H1 (cell line): ENCODE measurements at regions not wholly inside any gene's neighbourhood (a gene's known extent, or its start where the extent isn't known, plus 50 kb on each side); places are given as distances from the start of the nearest gene placed in this dataset.

Experiments used
- CTCF ChIA-PET: fragments of 300-600 bp; sonication (Branson Sonifier 250); formaldehyde crosslinking; loops from one replicate; lab custom pipeline; 2021; ENCODE audit not compliant: partially characterized antibody; lab: Charles Lee
- POLR2A ChIA-PET: fragments of 300-600 bp; sonication (Branson Sonifier 250); formaldehyde crosslinking; loops from one replicate; lab custom pipeline; 2021; ENCODE audit warnings: inconsistent platforms; ENCODE audit not compliant: partially characterized antibody; lab: Charles Lee
- DNase-seq, 2 experiments: peaks; one replicate each; pipeline versions ENCODE4 v3.0.0 to v3.0.0-alpha.2; 2010 to 2022; ENCODE audit warnings: low spot score in 2 of 2, low read depth in 1 of 2, mixed read lengths in 1 of 2
- FAIRE-seq: peaks from 2 replicates; lab custom pipeline; 2011; peaks lifted over from hg19 to GRCh38; lab: Jason Lieb, UNC
- H2AFZ ChIP-seq: 2 replicates; pipeline ENCODE4 v1.8.1; 2012; ENCODE audit warnings: low read length, inconsistent platforms
- H2AK5ac ChIP-seq: 2 replicates; pipeline ENCODE4 v1.6.1; 2013; ENCODE audit warnings: low read depth, low read length
- H2BK120ac ChIP-seq: replicated peaks from 2 replicates; pipeline ENCODE3; 2013; ENCODE audit warnings: low read depth, low read length, inconsistent platforms
- H2BK12ac ChIP-seq: 2 replicates; pipeline ENCODE4 v1.6.1; 2013; ENCODE audit warnings: low read depth, low read length
- H2BK15ac ChIP-seq: 2 replicates; pipeline ENCODE4 v1.6.1; 2013; ENCODE audit warnings: low read length
- H2BK20ac ChIP-seq: 2 replicates; pipeline ENCODE4 v1.6.1; 2013; ENCODE audit warnings: low read length
- H2BK5ac ChIP-seq: 2 replicates; pipeline ENCODE4 v1.6.1; 2013; ENCODE audit warnings: low read depth, low read length
- H3K14ac ChIP-seq: 2 replicates; pipeline ENCODE4 v1.6.1; 2013; ENCODE audit warnings: inconsistent platforms; ENCODE audit not compliant: insufficient read length
- H3K18ac ChIP-seq: 2 replicates; pipeline ENCODE4 v1.6.1; 2013; ENCODE audit warnings: low read length; ENCODE audit errors: extremely low read depth
- H3K23ac ChIP-seq: 2 replicates; pipeline ENCODE4 v1.6.1; 2013; ENCODE audit warnings: inconsistent platforms; ENCODE audit not compliant: insufficient read length
- H3K23me2 ChIP-seq: 2 replicates; pipeline ENCODE4 v1.6.1; 2013; ENCODE audit warnings: low read depth, low read length
- H3K27ac ChIP-seq: 2 replicates; pipeline ENCODE4 v1.6.1; 2011; ENCODE audit warnings: low read depth, low read length, inconsistent platforms
- H3K27me3 ChIP-seq, 4 experiments: replicated peaks in 1 of 4; 1 replicate in 1 of 4; 2 replicates in 3 of 4; pipeline versions ENCODE4 v1.6.1 to v1.8.1; 2011 to 2013; ENCODE audit warnings: low read length in 3 of 4, mild to moderate bottlenecking in 3 of 4, inconsistent platforms in 2 of 4, mixed read lengths in 2 of 4, moderate library complexity in 1 of 4; ENCODE audit not compliant: control insufficient read depth in 3 of 4, insufficient read depth in 3 of 4; ENCODE audit errors: extremely low read depth in 1 of 4
- H3K36me3 ChIP-seq, 4 experiments: 2 replicates each; pipeline versions ENCODE4 v1.6.1 to v1.8.1; 2011 to 2013; ENCODE audit warnings: mild to moderate bottlenecking in 4 of 4, low read length in 3 of 4, moderate library complexity in 2 of 4, control low read depth in 1 of 4, inconsistent platforms in 1 of 4; ENCODE audit not compliant: insufficient read depth in 4 of 4, control insufficient read depth in 2 of 4
- H3K4ac ChIP-seq: replicated peaks from 2 replicates; pipeline ENCODE3; 2013; ENCODE audit warnings: low read length, low read depth, mixed read lengths, inconsistent platforms; ENCODE audit not compliant: insufficient read length
- H3K4me1 ChIP-seq, 4 experiments: replicated peaks in 1 of 4; 1 replicate in 1 of 4; 2 replicates in 3 of 4; pipeline versions ENCODE4 v1.6.1 to v1.8.1; 2011 to 2013; ENCODE audit warnings: low read length in 3 of 4, inconsistent platforms in 2 of 4, mixed read lengths in 1 of 4; ENCODE audit not compliant: insufficient read depth in 4 of 4, control insufficient read depth in 3 of 4
- H3K4me2 ChIP-seq, 2 experiments: 2 replicates each; pipeline versions ENCODE4 v1.6.1 to v1.8.1; 2011 to 2013; ENCODE audit warnings: low read depth in 2 of 2, low read length in 2 of 2, control low read depth in 1 of 2, inconsistent platforms in 1 of 2, mild to moderate bottlenecking in 1 of 2; ENCODE audit not compliant: insufficient read depth in 1 of 2
- H3K4me3 ChIP-seq, 4 experiments: fragments of 200-600, 300-600 bp in 1 of 4; sonication (generic), shearing (Covaris generic), sonication (Bioruptor Twin) in 1 of 4; 2 replicates each; pipeline versions ENCODE4 v1.5.1 to v1.8.1; 2011 to 2016; ENCODE audit warnings: low read length in 4 of 4, low read depth in 3 of 4, control low read depth in 2 of 4, inconsistent platforms in 2 of 4, mild to moderate bottlenecking in 2 of 4, mixed read lengths in 1 of 4, moderate library complexity in 1 of 4; ENCODE audit not compliant: insufficient read depth in 2 of 4; ENCODE audit errors: extremely low read depth in 1 of 4
- H3K56ac ChIP-seq: replicated peaks from 2 replicates; pipeline ENCODE3; 2013; ENCODE audit warnings: low read depth, mild to moderate bottlenecking, mixed read lengths, low read length, inconsistent platforms; ENCODE audit not compliant: insufficient read length
- H3K79me1 ChIP-seq: 2 replicates; pipeline ENCODE4 v1.6.1; 2013; ENCODE audit warnings: low read depth, low read length, control low read depth
- H3K79me2 ChIP-seq, 2 experiments: 2 replicates each; pipeline versions ENCODE4 v1.6.1 to v1.8.1; 2012 to 2013; ENCODE audit warnings: low read length in 2 of 2, mild to moderate bottlenecking in 2 of 2, inconsistent platforms in 1 of 2; ENCODE audit not compliant: insufficient read depth in 2 of 2, control insufficient read depth in 1 of 2
- H3K9ac ChIP-seq, 4 experiments: replicated peaks in 1 of 4; 1 replicate in 1 of 4; 2 replicates in 3 of 4; pipeline versions ENCODE4 v1.6.1 to v1.8.1; 2011 to 2013; ENCODE audit warnings: low read depth in 3 of 4, low read length in 3 of 4, control low read depth in 2 of 4, mild to moderate bottlenecking in 2 of 4, moderate library complexity in 2 of 4, inconsistent platforms in 1 of 4; ENCODE audit errors: extremely low read depth in 1 of 4
- H3K9me3 ChIP-seq, 2 experiments: 2 replicates each; pipeline versions ENCODE4 v1.6.1 to v1.8.1; 2012 to 2013; ENCODE audit warnings: mild to moderate bottlenecking in 2 of 2, moderate library complexity in 2 of 2, control low read depth in 1 of 2, inconsistent platforms in 1 of 2, low read depth in 1 of 2, low read length in 1 of 2, mixed read lengths in 1 of 2; ENCODE audit not compliant: insufficient read depth in 2 of 2
- H4K20me1 ChIP-seq, 2 experiments: replicated peaks in 1 of 2; 2 replicates each; pipeline versions ENCODE3 to v1.8.1; 2011 to 2013; ENCODE audit warnings: inconsistent platforms in 2 of 2, low read length in 2 of 2, mild to moderate bottlenecking in 1 of 2; ENCODE audit not compliant: insufficient read depth in 2 of 2, control insufficient read depth in 1 of 2
- H4K5ac ChIP-seq: 2 replicates; pipeline ENCODE4 v1.6.1; 2013; ENCODE audit warnings: low read length, low read depth, mixed read lengths, inconsistent platforms; ENCODE audit not compliant: insufficient read length
- H4K8ac ChIP-seq: 2 replicates; pipeline ENCODE4 v1.8.0; 2013; ENCODE audit warnings: mild to moderate bottlenecking, moderate library complexity, low read length, inconsistent platforms; ENCODE audit not compliant: insufficient read depth; ENCODE audit errors: extremely low read depth
- H4K91ac ChIP-seq: replicated peaks from 2 replicates; pipeline ENCODE3; 2013; ENCODE audit warnings: low read length, mixed read lengths, inconsistent platforms; ENCODE audit not compliant: insufficient read length
- BACH1 ChIP-seq: IDR thresholded peaks from 2 replicates; pipeline ENCODE4 v1.6.1; 2012; ENCODE audit warnings: low read length, improper control_type of control experiment
- CHD1 ChIP-seq: IDR thresholded peaks from 2 replicates; pipeline ENCODE4 v1.6.1; 2012; ENCODE audit warnings: low read depth, low read length, improper control_type of control experiment
- CREB1 ChIP-seq: IDR thresholded peaks from 2 replicates; pipeline ENCODE4 v1.6.1; 2012; ENCODE audit warnings: inconsistent platforms
- EZH2 ChIP-seq: fragments of 200-600 bp; sonication (generic); IDR thresholded peaks from 2 replicates; pipeline ENCODE4 v1.7.1; 2012; ENCODE audit warnings: low read depth, mild to moderate bottlenecking, moderate library complexity, low read length, inconsistent platforms; ENCODE audit not compliant: severe bottlenecking
- JUND ChIP-seq: IDR thresholded peaks from 2 replicates; pipeline ENCODE4 v1.6.1; 2011; ENCODE audit warnings: mild to moderate bottlenecking, improper control_type of control experiment, low read length
- KDM5A ChIP-seq: fragments of 200-600 bp; IDR thresholded peaks from 2 replicates; pipeline ENCODE4 v1.7.1; 2012; ENCODE audit warnings: mild to moderate bottlenecking, low read length, inconsistent platforms, mixed read lengths
- MAFK ChIP-seq: IDR thresholded peaks from 2 replicates; pipeline ENCODE4 v1.6.1; 2012; ENCODE audit warnings: low read depth, mild to moderate bottlenecking, improper control_type of control experiment, low read length
- NANOG ChIP-seq: IDR thresholded peaks from 2 replicates; pipeline ENCODE4 v1.6.1; 2011; ENCODE audit warnings: low read length, low read depth, mild to moderate bottlenecking, inconsistent platforms; ENCODE audit not compliant: insufficient read depth, poor library complexity, severe bottlenecking
- POU5F1 ChIP-seq: IDR thresholded peaks from 2 replicates; pipeline ENCODE4 v1.6.1; 2011; ENCODE audit warnings: low read depth, mild to moderate bottlenecking, low read length, moderate library complexity
- RAD21 ChIP-seq, 2 experiments: IDR thresholded peaks in 1 of 2; conservative IDR thresholded peaks in 1 of 2; 2 replicates each; pipeline ENCODE4 v1.6.1; 2011; ENCODE audit warnings: low read depth in 2 of 2, low read length in 2 of 2, improper control_type of control experiment in 1 of 2, inconsistent platforms in 1 of 2, mild to moderate bottlenecking in 1 of 2, moderate library complexity in 1 of 2
- RFX5 ChIP-seq: IDR thresholded peaks from 2 replicates; pipeline ENCODE4 v1.6.1; 2011; ENCODE audit warnings: low read depth, low read length, improper control_type of control experiment, borderline replicate concordance
- TAF7 ChIP-seq: optimal IDR thresholded peaks from 2 replicates; pipeline ENCODE3; 2011; ENCODE audit warnings: low read depth, mild to moderate bottlenecking, inconsistent platforms, low read length, moderate library complexity, borderline replicate concordance
- YY1 ChIP-seq: IDR thresholded peaks from 2 replicates; pipeline ENCODE4 v1.6.1; 2011; ENCODE audit warnings: low read depth, mild to moderate bottlenecking, low read length
- WGBS, 2 experiments: shearing (Covaris generic) in 1 of 2; methylation state at CpG; one replicate each; pipeline versions ENCODE4 v1.1.6 to v1.1.7; 2013 to 2015; ENCODE audit warnings: low lambda C conversion rate in 2 of 2, mixed read lengths in 2 of 2, inconsistent platforms in 1 of 2, low coverage in 1 of 2, missing lambda C conversion rate in 1 of 2; ENCODE audit not compliant: insufficient replicate concordance in 2 of 2, insufficient coverage in 1 of 2, insufficient read length in 1 of 2; ENCODE audit errors: extremely low coverage in 1 of 2, missing lambda C conversion rate in 1 of 2; 5-methylcytosine and 5-hydroxymethylcytosine counted together
- TF ChIP-seq, protein P1 (sequence below): IDR thresholded peaks from 2 replicates; pipeline ENCODE4 v1.6.1; 2012; ENCODE audit warnings: inconsistent platforms

DNA sequence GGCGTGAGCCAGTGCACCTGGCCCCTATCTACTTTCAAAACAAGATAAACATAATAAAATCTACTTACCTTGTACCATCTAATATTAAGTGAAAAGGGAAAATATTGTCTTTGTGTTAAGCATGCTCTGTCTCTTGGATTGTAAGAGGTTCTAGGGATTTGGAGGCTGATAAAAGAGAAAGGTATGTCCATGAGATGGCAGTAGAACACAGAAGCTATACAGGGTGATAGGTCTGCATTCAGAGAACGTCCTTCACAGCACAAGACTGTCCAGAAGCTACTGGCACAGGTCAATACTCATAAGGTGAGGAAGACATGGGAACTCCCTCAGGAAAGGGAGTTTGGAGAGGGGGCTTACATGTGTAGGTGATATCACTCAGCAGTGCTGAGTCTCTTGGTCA, 135.5 kb downstream of the TMEM47 start:
- H3K79me1 ChIP-seq = no peaks in the 10 kb centered on the region
- H3K14ac ChIP-seq = no peak overlapping the region
- no peaks in the 10 kb centered on the region for H3K23me2 ChIP-seq
- no peaks in the 10 kb centered on the region for H3K79me2 ChIP-seq
- no peak overlapping the region for H2BK15ac ChIP-seq
- no peaks in the 10 kb centered on the region for H3K36me3 ChIP-seq
- no peak overlapping the region for H3K4me2 ChIP-seq
- 0 out of 2 replicates have a peak overlapping the region, but pooled peaks have one; percentile 40 for H2AFZ ChIP-seq
- no peaks in the 10 kb centered on the region for H4K20me1 ChIP-seq
- H3K9me3 ChIP-seq = no peaks in the 10 kb centered on the region
- DNase-seq = peak in 1 of 2 experiments; percentile 39
- no peak overlapping the region for H3K4me3 ChIP-seq
- H3K56ac ChIP-seq = no peak overlapping the region
- H4K5ac ChIP-seq = no peak overlapping the region
- peak overlapping the region; percentile 52; the same call in 1 of the 2 replicates for H2BK5ac ChIP-seq
- H3K4me1 ChIP-seq = no peaks in the 10 kb centered on the region
- H2BK20ac ChIP-seq = no peak overlapping the region
- peak; percentile 88 for FAIRE-seq
- H4K8ac ChIP-seq = no peak overlapping the region
- no peak overlapping the region for H3K9ac ChIP-seq
- H4K91ac ChIP-seq = no peak overlapping the region
- H2BK120ac ChIP-seq = no peak overlapping the region
- no peaks in the 10 kb centered on the region for H3K27me3 ChIP-seq
- H3K4ac ChIP-seq = no peak overlapping the region
- H3K23ac ChIP-seq = no peak overlapping the region
- H2BK12ac ChIP-seq = peak overlapping the region; percentile 75; the same call in 1 of the 2 replicates
- POLR2A ChIA-PET = no interaction called here
- WGBS, 2 experiments = 70% methylated on average over 2 of the region's 2 CpGs; no CpG with 5 or more reads in 1 of the 2 experiments
- H3K18ac ChIP-seq = no peak overlapping the region
- H2AK5ac ChIP-seq = no peak overlapping the region
- CTCF ChIA-PET = interaction anchor here (0.8 to 1.9 kb wide), 7 partner anchors 29 to 117 kb away, joined by 3 to 9 read pairs (median 5); no protein-coding TSS in a partner anchor
- no peak overlapping the region for H3K27ac ChIP-seq
- TF ChIP-seq NANOG (no peak), JUND (no peak), RFX5 (no peak), EZH2 (no peak), KDM5A (no peak), CREB1 (no peak), CHD1 (no peak), YY1 (no peak), MAFK (no peak), POU5F1 (no peak), RAD21 (IDR thresholded peaks at IDR 0.05 in 1 of 2, conservative IDR thresholded peaks at IDR 0.05 in 1 of 2; ENCODE audit: low read depth in 2 of 2, low read length in 2 of 2) (peak; percentile 74 to 81), BACH1 (no peak), TAF7 (no peak)
- TF ChIP-seq, protein P1, sequence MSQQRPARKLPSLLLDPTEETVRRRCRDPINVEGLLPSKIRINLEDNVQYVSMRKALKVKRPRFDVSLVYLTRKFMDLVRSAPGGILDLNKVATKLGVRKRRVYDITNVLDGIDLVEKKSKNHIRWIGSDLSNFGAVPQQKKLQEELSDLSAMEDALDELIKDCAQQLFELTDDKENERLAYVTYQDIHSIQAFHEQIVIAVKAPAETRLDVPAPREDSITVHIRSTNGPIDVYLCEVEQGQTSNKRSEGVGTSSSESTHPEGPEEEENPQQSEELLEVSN = no peak
